ENCODE measurements at regions not wholly inside any gene's neighbourhood (a gene's known extent, or its start where the extent isn't known, plus 50 kb on each side); places are given as distances from the start of the nearest gene placed in this dataset.

- ChIA-PET CTCF (no interaction called here), POLR2A (ENCODE audit: low non-redundant PET) (no interaction called here)
- no peak overlapping the region for H3K27ac ChIP-seq
- TF ChIP-seq CTCF (conservative IDR thresholded peaks at IDR 0.05; ENCODE audit: low read depth) = no peak
- DNase-seq (ENCODE audit: low spot score) = no peak
Observed at GRCh38 chr16:24452724-24453123, 86.6 kb upstream of the RBBP6 start.

- POLR2A ChIA-PET (ENCODE audit: low non-redundant PET) = no interaction called here
- no peak for TF ChIP-seq CTCF (conservative IDR thresholded peaks at IDR 0.05; ENCODE audit: low read depth)
- CTCF ChIA-PET = interaction anchor here (0.6 kb wide), 1 partner anchor 23 kb away, joined by 3 read pairs; no protein-coding TSS in a partner anchor
- H3K27ac ChIP-seq = no peak overlapping the region
- DNase-seq (ENCODE audit: low spot score) = no peak
Observed at GRCh38 chr16:24463196-24463945, 76.0 kb upstream of the RBBP6 start.

- POLR2A ChIA-PET (ENCODE audit: low non-redundant PET) = no interaction called here
Observed at GRCh38 chr16:24471561-24472350, 67.6 kb upstream of the RBBP6 start.

GRCh38 chr16:24477492-24477891 lies 61.9 kb upstream of the RBBP6 start:
- TF ChIP-seq CTCF (conservative IDR thresholded peaks at IDR 0.05; ENCODE audit: low read depth) = no peak
- no peak overlapping the region for H3K27ac ChIP-seq
- no peak for DNase-seq (ENCODE audit: low spot score)
- CTCF ChIA-PET = no interaction called here
- POLR2A ChIA-PET (ENCODE audit: low non-redundant PET) = no interaction called here

More at GRCh38 chr16:24471561-24472350, 67.6 kb upstream of the RBBP6 start:
- no peak for DNase-seq (ENCODE audit: low spot score)
- TF ChIP-seq CTCF (conservative IDR thresholded peaks at IDR 0.05; ENCODE audit: low read depth) = no peak
- no peak overlapping the region for H3K27ac ChIP-seq
- CTCF ChIA-PET = interaction anchor here (1.6 kb wide), 1 partner anchor 219 kb away, joined by 4 read pairs; no protein-coding TSS in a partner anchor

- TF ChIP-seq CTCF (conservative IDR thresholded peaks at IDR 0.05; ENCODE audit: low read depth) = no peak
- no peak overlapping the region for H3K27ac ChIP-seq
- CTCF ChIA-PET = no interaction called here
- no peak for DNase-seq (ENCODE audit: low spot score)
- POLR2A ChIA-PET (ENCODE audit: low non-redundant PET) = no interaction called here
Observed at GRCh38 chr16:24478401-24478800, 61.0 kb upstream of the RBBP6 start.

GRCh38 chr16:24482681-24483202 lies 56.6 kb upstream of the RBBP6 start:
- no peak for DNase-seq (ENCODE audit: low spot score)
- H3K27ac ChIP-seq = no peak overlapping the region
- TF ChIP-seq CTCF (conservative IDR thresholded peaks at IDR 0.05; ENCODE audit: low read depth) = no peak
- ChIA-PET CTCF (no interaction called here), POLR2A (ENCODE audit: low non-redundant PET) (no interaction called here)

Data from RWPE1 (cell line).